ENCODE measurements at regions not wholly inside any gene's neighbourhood (a gene's known extent, or its start where the extent isn't known, plus 50 kb on each side); places are given as distances from the start of the nearest gene placed in this dataset.
A peak's percentile ranks its signal among the peaks of the same experiment; 100 is the strongest.

- no peak for DNase-seq
Measured at GRCh38 chr5:82384034-82384750, 106.0 kb upstream of the RPS23 start.

GRCh38 chr5:82381591-82381990, 103.4 kb upstream of the RPS23 start:
- no peak for DNase-seq

DNA sequence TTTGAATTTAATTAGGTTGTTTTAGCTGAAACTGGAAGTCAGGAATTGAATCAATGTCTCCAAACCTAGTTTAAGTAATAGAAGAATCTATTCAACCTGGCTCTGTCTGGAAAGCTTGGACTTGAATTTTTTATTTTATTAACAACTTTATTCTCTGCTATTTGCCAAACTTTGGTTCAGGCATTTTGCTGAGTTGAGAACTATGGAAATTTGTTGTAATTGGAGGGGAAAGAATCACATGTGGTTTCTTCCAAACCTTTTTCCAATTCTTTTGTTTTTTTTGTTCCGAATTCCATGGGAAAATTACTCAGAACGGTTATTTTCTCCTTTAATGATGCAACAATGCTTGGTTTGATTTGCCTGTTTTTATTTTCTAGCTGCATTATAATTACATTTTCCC, 98.2 kb upstream of the RPS23 start:
- DNase-seq, result no peak

DNA sequence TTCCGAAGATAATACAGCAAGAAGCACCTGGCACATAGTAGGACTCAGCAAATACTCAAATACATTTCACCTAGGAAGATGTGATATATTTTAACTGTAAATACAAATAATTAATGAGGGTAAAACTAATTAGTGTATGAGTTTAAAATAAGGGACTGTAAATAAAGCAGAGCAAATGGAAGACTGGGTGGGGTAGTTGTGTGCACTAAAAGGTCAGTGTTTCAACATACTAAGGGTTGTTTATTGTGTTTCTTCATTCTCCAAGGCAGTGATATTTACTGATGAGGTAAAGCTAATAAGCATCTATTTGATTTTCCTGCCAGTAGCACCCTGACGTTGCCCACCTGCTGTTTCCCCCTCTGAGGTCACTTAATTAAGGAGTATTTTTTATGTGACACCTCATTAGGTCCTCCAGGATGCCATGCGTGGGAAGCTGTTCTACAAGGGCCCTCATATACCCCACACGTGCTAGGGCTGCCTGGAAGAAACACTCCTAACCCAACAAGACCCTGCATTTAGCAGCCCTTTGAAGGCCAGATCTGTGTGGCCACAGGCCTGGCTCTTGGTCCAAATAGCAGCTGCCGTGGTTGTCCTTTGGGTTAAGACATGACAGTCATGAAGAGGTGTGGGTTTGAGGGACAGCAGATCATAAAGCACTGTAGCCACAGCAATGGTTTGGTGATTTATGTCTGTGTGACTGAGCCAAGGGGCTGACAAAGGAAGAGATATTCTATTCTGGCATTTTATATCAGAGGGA, 97.5 kb upstream of the RPS23 start:
- no peak for DNase-seq

- no peak for DNase-seq
Measured at GRCh38 chr5:82374637-82375036, 96.5 kb upstream of the RPS23 start.

DNA sequence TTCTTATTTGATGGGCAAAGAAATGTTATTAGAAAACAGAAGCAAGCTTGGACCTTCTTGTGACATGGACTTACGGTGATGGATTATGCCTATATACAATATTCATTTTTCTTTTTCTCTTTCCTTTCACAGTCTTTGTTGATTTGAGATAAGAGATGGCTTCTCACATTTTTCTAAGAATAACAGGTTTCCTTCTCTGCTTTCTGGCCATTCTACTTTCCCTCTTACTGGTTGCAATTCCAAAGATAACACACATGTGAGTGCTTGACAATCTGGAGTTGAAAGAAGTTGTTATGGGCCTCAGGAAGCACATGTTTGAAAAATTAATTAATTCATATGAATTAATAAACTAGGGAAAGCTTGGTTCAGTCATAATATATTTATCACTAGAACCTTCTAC, 89.8 kb upstream of the RPS23 start:
- DNase-seq, result no peak

DNA sequence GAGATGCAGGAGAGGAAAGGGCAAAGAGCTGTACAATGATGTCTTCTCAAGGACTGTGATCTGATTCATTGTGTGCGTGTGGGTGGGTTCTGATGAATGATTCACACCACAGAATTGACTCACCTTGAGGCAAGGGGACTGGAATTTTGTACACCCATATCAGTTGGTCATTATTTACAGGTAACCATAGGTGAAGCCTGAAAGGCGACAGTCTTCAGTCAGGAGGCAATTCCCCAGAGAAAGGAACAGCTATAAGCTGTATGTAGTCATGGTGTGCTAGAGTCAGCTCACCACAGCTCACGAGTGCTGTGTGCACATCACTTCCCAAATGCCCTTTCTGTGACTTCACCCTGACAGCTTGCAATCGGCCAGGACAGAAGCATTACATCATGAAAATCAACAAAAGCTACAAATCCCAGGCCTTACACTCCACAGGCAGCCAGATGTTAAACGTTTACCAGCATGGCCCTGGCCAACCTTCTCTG, 87.6 kb upstream of the RPS23 start:
- no peak for DNase-seq

GRCh38 chr5:82365026-82365425, 86.9 kb upstream of the RPS23 start:
- DNase-seq, result no peak

- DNase-seq, result no peak
Measured at GRCh38 chr5:82364497-82364896, 86.3 kb upstream of the RPS23 start.

DNA sequence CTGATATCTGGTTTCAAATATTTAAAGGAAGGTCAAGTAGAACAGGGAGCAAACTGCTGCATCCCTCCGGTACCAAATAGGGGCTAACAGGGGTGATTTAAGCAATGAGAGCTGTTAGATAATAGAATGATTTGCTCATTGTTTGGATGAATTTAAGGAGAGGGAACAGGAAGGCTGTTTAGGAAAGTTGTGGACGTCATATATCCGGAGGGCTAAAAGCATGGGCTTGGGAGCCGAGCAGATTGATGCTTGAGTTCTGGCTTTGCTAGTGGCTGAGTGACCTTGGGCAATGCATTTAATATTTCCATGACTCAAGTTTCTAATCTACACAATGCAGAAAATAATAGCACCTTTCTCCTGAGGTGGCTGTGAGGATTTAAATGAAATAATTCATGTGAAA, 85.4 kb upstream of the RPS23 start:
- DNase-seq, result no peak

DNA sequence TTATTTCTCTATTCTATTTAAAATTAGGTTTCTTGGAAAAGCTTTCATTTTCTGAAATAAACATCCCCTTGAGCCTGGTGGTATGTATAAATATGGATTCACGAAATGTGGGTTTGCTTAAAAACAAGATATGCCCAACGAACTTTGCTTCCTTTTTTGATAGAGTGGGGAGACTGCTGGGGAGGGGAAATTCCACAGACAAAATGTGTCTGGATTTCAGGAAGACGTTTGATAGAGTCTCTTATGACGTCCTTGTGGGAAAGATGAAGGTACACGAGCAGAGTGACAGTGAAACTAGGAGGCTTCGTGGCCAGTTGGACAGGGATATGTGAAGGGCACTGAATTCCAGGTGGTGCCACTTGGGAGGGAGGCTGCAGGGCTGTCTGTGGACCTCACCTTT, 84.5 kb upstream of the RPS23 start:
- no peak for DNase-seq

DNA sequence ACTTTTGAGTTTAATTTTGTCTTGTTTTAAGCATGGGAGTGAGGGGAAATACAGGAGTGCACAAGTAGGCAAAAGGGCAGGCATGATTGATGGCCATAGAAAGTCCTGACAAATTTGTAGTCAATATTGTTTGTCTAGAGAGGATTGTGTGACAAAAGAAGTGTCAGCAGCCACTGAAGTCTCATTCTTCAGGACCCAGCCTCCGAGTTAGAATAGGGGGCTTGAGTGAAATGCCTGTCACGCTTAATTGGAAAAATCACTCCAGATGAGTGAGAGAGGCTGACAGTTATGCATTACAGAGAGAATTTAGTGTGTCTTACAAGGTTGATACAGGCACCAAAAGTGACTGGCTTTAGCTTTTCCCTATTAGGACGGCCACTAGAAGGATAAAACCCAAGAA, 81.9 kb upstream of the RPS23 start:
- DNase-seq, result no peak

DNA sequence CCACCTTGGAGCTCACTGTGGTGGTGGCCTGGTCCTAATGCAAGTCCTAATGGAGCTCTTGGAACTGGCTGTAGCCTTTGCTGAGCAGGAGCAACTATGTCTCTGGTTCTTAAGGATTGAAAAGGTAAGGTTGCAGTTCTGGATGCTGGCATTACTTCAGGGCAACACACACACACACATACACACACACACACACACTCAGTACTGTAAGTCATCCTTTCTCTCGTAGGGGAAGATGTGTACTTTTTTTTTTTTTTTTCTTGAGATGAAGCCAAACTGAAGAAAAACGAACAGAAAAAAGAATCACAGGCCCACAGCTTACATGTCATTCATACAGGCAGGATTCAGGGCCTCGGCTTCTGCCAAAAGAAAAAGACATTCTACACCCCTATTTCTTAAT, 81.1 kb upstream of the RPS23 start:
- no peak for DNase-seq

DNA sequence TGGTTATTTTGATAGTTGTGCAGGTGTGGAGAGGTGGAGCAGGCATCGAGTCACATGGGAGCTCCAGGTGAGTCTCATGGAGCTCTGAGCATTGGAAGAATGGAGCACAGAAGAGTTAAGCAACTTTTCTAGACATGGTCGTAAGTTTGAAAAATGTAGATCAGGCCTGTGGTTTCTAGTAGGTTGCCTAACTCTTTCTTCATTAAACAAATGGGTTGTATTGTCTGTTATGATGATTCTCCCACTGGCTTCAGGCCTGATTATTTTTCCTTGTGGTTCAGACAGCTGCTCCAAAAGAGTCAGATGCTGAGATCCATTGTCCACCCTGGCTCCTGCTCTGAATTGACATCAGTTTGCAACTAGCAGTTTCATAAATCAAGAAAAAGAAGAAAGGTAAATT, 80.3 kb upstream of the RPS23 start:
- no peak for DNase-seq

DNA sequence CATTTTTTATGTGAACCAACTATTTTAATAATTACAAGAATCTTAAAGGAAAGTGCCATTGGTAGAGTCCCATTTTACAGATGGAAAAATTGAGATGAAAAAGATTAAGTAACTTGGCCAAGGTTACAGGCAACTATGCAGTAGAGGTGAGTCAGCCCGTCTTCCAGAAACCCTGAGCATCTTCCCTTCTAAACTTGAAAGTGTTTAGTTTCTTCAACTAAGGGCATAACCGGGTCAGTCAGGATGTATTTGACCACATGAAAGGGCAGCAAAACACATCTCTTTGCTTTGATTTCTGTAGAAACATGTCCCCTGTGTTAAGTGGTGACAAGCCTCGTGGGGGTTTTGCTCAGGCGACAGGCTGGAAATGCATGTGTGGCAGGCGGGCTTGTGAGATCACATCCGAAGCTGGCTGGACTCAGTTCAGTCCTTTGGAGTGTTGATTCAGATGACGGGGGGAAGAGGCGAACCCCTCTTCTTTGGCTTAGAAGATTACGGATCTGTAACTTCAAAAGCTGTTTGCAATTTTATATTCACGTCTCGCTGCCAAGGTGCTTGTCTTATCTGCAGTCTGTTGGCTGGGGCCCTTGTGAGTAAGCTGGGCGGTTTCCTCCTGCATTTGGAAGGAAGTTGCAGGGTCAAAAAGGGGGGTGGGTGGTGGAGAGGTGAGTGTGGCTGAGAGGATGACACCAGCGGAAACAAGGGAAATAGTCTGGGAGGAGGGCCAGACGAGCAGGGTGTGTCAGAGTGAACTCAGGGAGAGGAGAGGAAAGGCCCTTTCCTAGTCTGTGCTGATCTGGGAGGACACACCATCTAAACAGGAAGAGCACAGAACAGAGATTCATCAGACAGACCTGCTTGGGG, 78.9 kb upstream of the RPS23 start:
- DNase-seq, result peak; percentile 74 to 75

GRCh38 chr5:82356021-82356420, 77.9 kb upstream of the RPS23 start:
- no peak for DNase-seq

DNA sequence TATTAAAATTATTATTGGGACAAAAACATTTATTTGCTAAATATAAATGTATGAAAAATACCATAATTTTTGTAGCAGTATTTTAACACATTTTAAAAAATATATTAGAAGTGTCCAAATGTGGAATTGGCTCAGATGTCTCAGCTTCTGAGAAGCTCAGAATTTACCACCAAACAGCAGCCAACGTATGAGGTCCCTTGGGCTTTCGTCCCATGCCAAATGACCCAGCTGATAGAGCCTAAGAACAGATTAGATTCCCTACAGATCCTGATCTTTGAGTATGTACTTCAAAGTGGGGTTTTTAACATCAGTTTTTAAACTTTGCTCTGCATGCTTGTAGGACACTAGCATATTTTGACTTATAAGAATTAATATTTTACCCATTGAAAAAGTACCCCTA, 77.3 kb upstream of the RPS23 start:
- DNase-seq, result no peak

DNA sequence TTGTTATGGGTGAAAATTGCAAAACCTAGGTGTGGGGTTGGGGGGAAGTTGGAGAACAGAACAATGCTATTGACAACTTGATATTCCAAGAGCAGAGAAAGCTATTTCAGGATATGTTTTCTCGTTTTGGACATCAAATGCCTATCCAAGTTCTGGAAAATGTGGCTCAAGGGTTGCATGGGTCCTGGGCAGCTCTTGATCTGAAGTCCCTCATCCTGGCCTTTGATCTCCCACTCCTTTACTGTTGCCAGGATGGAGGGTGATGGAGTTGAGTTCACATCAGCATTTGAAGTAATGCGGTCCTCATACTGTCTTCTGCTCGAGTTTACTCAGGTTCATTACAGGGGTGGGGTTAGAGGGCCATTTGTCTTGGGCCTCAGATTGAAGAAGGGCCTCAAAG, 76.9 kb upstream of the RPS23 start:
- DNase-seq, result no peak

GRCh38 chr5:82354543-82354942, 76.4 kb upstream of the RPS23 start:
- no peak for DNase-seq

- DNase-seq, result no peak
Measured at GRCh38 chr5:82353522-82353921, 75.4 kb upstream of the RPS23 start.

GRCh38 chr5:82352146-82352791, 74.1 kb upstream of the RPS23 start:
- no peak for DNase-seq

- peak in 1 of 2 donors; percentile 55 for DNase-seq
Measured at GRCh38 chr5:82351754-82352145, 73.6 kb upstream of the RPS23 start.

- no peak for DNase-seq
Measured at GRCh38 chr5:82351297-82351696, 73.1 kb upstream of the RPS23 start.
